ENCODE measurements at regions not wholly inside any gene's neighbourhood (a gene's known extent, or its start where the extent isn't known, plus 50 kb on each side); places are given as distances from the start of the nearest gene placed in this dataset.

DNA sequence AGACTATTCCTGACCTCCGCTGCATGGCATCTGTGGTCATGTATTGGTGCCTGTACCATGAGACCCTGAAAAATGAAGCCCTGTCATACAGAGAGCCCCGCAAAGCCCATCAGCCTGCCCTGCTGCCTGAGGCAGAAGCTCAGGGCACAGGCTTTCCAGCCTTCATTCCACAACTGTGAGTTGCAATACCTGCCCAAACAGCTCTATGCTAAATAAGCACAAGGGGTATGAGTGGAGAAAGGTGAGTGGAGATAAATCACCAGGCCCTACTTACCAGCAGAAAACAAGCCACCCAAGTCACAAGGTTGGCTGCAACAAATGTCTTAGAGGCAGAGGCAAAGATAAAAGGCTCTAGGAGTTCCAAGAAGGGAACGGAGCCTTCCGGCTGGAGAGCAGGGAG is 277.4 kb downstream of the TNS1 start:
- TF ChIP-seq, protein P1, sequence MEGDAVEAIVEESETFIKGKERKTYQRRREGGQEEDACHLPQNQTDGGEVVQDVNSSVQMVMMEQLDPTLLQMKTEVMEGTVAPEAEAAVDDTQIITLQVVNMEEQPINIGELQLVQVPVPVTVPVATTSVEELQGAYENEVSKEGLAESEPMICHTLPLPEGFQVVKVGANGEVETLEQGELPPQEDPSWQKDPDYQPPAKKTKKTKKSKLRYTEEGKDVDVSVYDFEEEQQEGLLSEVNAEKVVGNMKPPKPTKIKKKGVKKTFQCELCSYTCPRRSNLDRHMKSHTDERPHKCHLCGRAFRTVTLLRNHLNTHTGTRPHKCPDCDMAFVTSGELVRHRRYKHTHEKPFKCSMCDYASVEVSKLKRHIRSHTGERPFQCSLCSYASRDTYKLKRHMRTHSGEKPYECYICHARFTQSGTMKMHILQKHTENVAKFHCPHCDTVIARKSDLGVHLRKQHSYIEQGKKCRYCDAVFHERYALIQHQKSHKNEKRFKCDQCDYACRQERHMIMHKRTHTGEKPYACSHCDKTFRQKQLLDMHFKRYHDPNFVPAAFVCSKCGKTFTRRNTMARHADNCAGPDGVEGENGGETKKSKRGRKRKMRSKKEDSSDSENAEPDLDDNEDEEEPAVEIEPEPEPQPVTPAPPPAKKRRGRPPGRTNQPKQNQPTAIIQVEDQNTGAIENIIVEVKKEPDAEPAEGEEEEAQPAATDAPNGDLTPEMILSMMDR (IDR thresholded peaks at IDR 0.05; ENCODE audit: insufficient read depth, low read length) = no peak
- DNase-seq (ENCODE audit: low read depth) = no peak
- no peak overlapping the region for H3K4me3 ChIP-seq (ENCODE audit: low read depth, low read length)

DNA sequence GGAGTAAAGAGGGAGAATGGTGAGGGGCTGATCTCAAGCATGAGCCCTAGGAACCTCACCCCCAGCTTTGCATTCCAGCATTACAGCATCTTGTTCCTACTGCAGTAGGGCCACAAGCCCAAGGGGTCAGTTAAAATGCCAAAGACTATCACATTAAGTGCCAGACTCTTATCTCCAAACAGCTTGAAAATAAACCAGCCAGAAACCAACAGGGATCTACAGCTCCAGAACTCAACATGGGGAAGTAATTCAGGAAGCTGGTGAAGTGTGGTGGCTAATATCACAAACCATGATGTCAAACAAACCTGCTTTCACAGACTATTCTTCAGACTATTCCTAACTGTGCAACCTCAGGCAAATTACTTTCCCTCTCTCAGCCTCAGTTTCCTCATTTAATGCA is 278.3 kb downstream of the TNS1 start:
- H3K4me3 ChIP-seq (ENCODE audit: low read depth, low read length) = no peak overlapping the region
- DNase-seq (ENCODE audit: low read depth) = no peak
- TF ChIP-seq, protein P1 (IDR thresholded peaks at IDR 0.05; ENCODE audit: insufficient read depth, low read length) = no peak

DNA sequence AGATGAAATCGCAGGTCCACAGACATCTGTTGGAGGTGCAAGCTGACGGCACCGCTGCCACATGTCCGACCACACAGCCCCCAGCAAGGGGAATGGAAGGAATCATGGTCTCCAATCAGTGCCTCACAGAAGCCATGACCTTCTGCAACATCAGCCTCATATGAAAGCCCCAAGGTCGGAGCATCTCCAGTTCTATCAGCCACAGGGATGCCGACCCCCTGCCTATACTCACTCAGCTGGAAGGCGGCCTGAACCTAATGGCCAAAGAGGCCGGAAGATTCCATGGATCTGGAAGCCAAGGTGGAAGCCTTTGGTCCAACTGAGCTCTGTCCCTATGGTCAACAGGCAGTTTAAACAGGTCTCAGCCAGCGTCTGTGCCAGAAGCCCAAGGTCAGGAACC is 278.8 kb downstream of the TNS1 start:
- DNase-seq (ENCODE audit: low read depth) = no peak
- H3K4me3 ChIP-seq (ENCODE audit: low read depth, low read length) = no peak overlapping the region
- TF ChIP-seq, protein P1 (IDR thresholded peaks at IDR 0.05; ENCODE audit: insufficient read depth, low read length) = no peak

DNA sequence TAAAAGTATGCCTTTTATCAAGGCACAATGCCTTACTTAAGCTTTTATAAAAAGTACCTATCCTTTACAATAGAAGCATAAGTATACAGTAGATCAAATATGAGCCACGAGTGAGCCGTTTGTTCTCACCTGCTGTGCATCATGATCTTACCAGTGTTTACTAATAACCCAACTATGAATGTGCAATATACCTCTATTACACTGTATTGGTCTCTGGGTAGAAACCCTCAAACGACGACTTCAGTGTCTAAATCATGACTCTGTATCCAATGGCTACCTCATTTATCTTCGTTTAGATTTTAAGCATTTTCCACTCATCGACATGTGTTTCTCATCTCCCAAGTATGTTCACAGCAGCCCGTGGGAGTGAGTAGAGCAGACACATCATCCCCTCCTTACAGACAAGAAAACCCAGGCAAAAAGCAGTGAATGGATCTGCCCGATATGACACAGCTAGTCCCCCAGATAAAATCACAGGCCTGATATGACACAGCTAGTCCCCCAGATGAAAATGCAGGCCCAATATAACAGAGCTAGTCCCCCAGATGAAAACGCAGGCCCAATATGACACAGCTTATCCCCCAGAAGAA is 279.8 kb downstream of the TNS1 start:
- TF ChIP-seq, protein P1 (IDR thresholded peaks at IDR 0.05; ENCODE audit: insufficient read depth, low read length) = no peak
- H3K4me3 ChIP-seq (ENCODE audit: low read depth, low read length) = no peak overlapping the region
- DNase-seq (ENCODE audit: low read depth) = peak; percentile 43

DNA sequence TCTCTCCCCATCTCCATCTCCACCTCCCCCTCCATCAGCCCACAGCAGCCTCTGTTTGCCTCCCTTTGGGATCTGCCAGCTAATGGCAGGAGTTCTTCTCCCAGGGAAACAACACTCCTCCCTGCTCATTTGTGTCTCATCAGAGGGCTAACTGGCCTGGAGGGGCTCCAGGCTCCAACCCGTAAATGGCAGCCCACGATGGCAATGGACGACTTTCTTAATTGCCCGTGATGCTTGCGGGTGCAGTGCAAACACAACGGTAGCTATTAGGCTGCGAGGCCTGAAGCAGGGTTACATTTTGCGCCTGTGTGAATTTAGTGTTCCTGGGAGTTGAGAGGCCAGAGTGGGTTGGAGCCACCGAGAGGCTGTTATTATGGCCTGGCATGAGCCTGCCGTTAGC is 285.1 kb downstream of the TNS1 start:
- no peak for DNase-seq (ENCODE audit: low read depth)
- TF ChIP-seq, protein P1 (IDR thresholded peaks at IDR 0.05; ENCODE audit: insufficient read depth, low read length) = no peak
- H3K4me3 ChIP-seq (ENCODE audit: low read depth, low read length) = no peak overlapping the region

DNA sequence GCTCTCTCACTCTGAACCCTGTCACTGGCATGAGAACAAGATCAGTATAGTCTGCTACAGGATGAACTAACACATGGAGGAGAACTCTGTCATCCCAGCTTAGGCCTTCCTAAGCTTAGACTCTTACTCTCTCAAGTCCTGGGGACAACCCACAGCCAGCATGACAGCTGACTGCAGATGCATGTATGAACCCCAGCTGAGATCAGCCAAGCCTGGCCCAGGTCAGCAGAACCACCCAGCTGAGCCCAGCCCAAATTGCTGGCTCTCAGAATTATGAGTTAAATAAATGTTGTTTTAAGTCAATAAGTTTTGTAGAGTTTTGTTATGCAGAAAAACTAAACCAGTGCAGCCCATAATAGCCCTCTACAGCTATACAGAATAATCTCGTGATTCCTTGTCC is 287.3 kb downstream of the TNS1 start:
- H3K4me3 ChIP-seq (ENCODE audit: low read depth, low read length) = no peak overlapping the region
- TF ChIP-seq, protein P1 (IDR thresholded peaks at IDR 0.05; ENCODE audit: insufficient read depth, low read length) = no peak
- DNase-seq (ENCODE audit: low read depth) = no peak

DNA sequence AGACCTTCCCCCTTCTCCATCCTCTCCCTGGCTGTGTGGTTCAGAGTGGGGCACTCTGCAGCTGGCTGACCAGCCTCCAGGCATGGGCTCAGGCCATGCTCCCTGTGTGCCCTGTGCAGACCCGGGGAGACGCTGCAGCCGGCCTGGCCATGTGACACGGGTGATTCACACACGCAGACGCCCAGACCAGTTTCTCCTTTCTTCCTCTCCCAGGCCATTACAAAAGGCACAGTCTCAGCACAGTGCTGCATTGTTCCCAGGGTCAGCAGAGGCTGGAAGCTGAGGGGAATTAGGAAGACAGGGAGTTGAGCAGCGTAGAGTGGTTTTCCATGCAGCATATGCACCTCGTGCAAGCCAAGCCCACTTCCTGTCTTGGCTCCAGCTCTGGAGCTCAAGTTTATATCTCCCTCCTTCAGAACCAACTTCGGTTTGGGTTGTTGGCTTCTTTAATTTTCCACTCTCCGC is 288.5 kb downstream of the TNS1 start:
- DNase-seq (ENCODE audit: low read depth) = peak; percentile 43
- TF ChIP-seq, protein P1 (IDR thresholded peaks at IDR 0.05; ENCODE audit: insufficient read depth, low read length) = no peak
- H3K4me3 ChIP-seq (ENCODE audit: low read depth, low read length) = no peak overlapping the region

Data from fibroblast of the aortic adventitia (primary cell).